Keratinocyte (primary cell): ENCODE measurements at regions not wholly inside any gene's neighbourhood (a gene's known extent, or its start where the extent isn't known, plus 50 kb on each side); places are given as distances from the start of the nearest gene placed in this dataset.

Experiments
- DNase-seq: peaks from one replicate; pipeline ENCODE4 v3.0.0-alpha.2; 2011; ENCODE audit warnings: low read depth, missing footprints, low spot score
- FAIRE-seq: peaks from 2 replicates; lab custom pipeline; 2011; peaks lifted over from hg19 to GRCh38; lab: Jason Lieb, UNC
- H2AFZ ChIP-seq: 2 replicates; pipeline ENCODE4 v1.6.0; 2012; ENCODE audit warnings: low read length, control low read depth, inconsistent platforms; ENCODE audit not compliant: control insufficient read depth
- H3K27ac ChIP-seq: 2 replicates; pipeline ENCODE4 v1.5.1; 2011; ENCODE audit warnings: low read length; ENCODE audit not compliant: control insufficient read depth, insufficient read depth
- H3K27me3 ChIP-seq: 3 replicates; pipeline ENCODE4 v1.6.0; 2011; ENCODE audit warnings: low read length; ENCODE audit not compliant: control insufficient read depth, insufficient read depth; ENCODE audit errors: extremely low read depth
- H3K36me3 ChIP-seq, 2 experiments: 2 replicates in 1 of 2; 3 replicates in 1 of 2; pipeline ENCODE4 v1.5.1; 2011; ENCODE audit warnings: low read length in 2 of 2, mild to moderate bottlenecking in 1 of 2; ENCODE audit not compliant: control insufficient read depth in 2 of 2, insufficient read depth in 2 of 2; ENCODE audit errors: extremely low read depth in 1 of 2
- H3K4me1 ChIP-seq: 3 replicates; pipeline ENCODE4 v1.5.1; 2011; ENCODE audit warnings: low read length; ENCODE audit not compliant: control insufficient read depth, insufficient read depth; ENCODE audit errors: extremely low read depth
- H3K4me2 ChIP-seq: 3 replicates; pipeline ENCODE4 v1.6.0; 2011; ENCODE audit warnings: low read depth, low read length; ENCODE audit not compliant: control insufficient read depth, insufficient read depth; ENCODE audit errors: extremely low read depth
- H3K4me3 ChIP-seq, 3 experiments: fragments of 200-600 bp in 1 of 3; sonication (generic) in 1 of 3; 2 replicates in 2 of 3; 3 replicates in 1 of 3; pipeline ENCODE4 v1.5.1; 2011 to 2016; ENCODE audit warnings: low read length in 3 of 3, mild to moderate bottlenecking in 3 of 3, control low read depth in 2 of 3, inconsistent platforms in 1 of 3, low read depth in 1 of 3, mixed read lengths in 1 of 3, mixed run types in 1 of 3, moderate library complexity in 1 of 3; ENCODE audit not compliant: control insufficient read depth in 2 of 3, insufficient read depth in 2 of 3; ENCODE audit errors: extremely low read depth in 1 of 3
- H3K79me2 ChIP-seq: 2 replicates; pipeline ENCODE4 v1.6.0; 2012; ENCODE audit warnings: low read length; ENCODE audit not compliant: control insufficient read depth, insufficient read depth
- H3K9ac ChIP-seq: 3 replicates; pipeline ENCODE4 v1.6.0; 2011; ENCODE audit warnings: low read length; ENCODE audit not compliant: control insufficient read depth, insufficient read depth; ENCODE audit errors: extremely low read depth
- H3K9me1 ChIP-seq: 3 replicates; pipeline ENCODE4 v1.6.0; 2011; ENCODE audit warnings: low read length; ENCODE audit not compliant: control insufficient read depth, insufficient read depth; ENCODE audit errors: extremely low read depth
- H3K9me3 ChIP-seq: 2 replicates; pipeline ENCODE4 v1.5.1; 2012; ENCODE audit warnings: low read depth, low read length; ENCODE audit not compliant: control insufficient read depth
- H4K20me1 ChIP-seq: 3 replicates; pipeline ENCODE4 v1.6.0; 2011; ENCODE audit warnings: low read length; ENCODE audit not compliant: control insufficient read depth, insufficient read depth; ENCODE audit errors: extremely low read depth
- EZH2 ChIP-seq: IDR thresholded peaks from one replicate; pipeline ENCODE4 v1.6.1; 2012; ENCODE audit warnings: inconsistent platforms, mild to moderate bottlenecking, low read length, moderate library complexity
- dilution Hi-C: fragments of 300-500 bp; cut with MboI; formaldehyde crosslinking; loops from one replicate; pipeline ENCODE4 v1.7.0; 2020; ENCODE audit warnings: low sequenced_read_pairs; ENCODE audit not compliant: extremely low pct_ligation_motif_present
- TF ChIP-seq, protein P1 (sequence below), 3 experiments: IDR thresholded peaks in 1 of 3; conservative IDR thresholded peaks in 1 of 3; optimal IDR thresholded peaks in 1 of 3; 2 replicates in 2 of 3; 3 replicates in 1 of 3; pipeline versions ENCODE3 to v1.5.1; 2011; ENCODE audit warnings: low read length in 3 of 3, mild to moderate bottlenecking in 3 of 3, moderate library complexity in 2 of 3, control low read depth in 1 of 3, inconsistent platforms in 1 of 3; ENCODE audit not compliant: insufficient read depth in 2 of 3; ENCODE audit errors: extremely low read depth in 1 of 3

DNA sequence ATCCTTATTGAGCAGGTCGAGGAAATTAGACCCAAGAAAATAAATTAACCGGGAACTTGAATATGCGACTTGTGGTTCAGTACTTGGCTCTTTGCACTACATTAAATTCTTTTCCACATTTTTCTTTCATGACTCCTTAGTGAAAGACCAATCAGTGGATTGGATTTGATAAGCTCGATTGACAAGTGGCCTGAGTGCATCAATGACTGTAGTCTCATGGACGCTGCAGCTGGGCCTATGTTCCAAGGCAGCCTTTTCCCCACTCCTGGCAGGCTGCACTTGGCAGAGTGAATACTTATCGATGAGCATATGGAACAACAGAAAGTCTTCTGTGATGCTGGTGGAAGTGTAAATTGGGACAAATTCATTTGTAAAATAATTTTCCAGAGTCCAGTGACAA lies 210.8 kb upstream of the EXOC2 start:
- Histone ChIP-seq H3K9ac (no peak overlapping the region), H3K27me3 (peaks cover 6% of the 10 kb centered on the region), H4K20me1 (no peaks in the 10 kb centered on the region), H3K79me2 (no peaks in the 10 kb centered on the region), H3K4me3 (no peak overlapping the region), H3K36me3 (no peaks in the 10 kb centered on the region), H3K27ac (no peak overlapping the region), H2AFZ (no peak overlapping the region), H3K9me1 (no peaks in the 10 kb centered on the region), H3K9me3 (no peaks in the 10 kb centered on the region), H3K4me1 (no peaks in the 10 kb centered on the region), H3K4me2 (no peak overlapping the region)
- FAIRE-seq (no peak), DNase-seq (no peak)
- dilution Hi-C loops: no loop called here
- TF ChIP-seq EZH2: no peak
- TF ChIP-seq, protein P1, sequence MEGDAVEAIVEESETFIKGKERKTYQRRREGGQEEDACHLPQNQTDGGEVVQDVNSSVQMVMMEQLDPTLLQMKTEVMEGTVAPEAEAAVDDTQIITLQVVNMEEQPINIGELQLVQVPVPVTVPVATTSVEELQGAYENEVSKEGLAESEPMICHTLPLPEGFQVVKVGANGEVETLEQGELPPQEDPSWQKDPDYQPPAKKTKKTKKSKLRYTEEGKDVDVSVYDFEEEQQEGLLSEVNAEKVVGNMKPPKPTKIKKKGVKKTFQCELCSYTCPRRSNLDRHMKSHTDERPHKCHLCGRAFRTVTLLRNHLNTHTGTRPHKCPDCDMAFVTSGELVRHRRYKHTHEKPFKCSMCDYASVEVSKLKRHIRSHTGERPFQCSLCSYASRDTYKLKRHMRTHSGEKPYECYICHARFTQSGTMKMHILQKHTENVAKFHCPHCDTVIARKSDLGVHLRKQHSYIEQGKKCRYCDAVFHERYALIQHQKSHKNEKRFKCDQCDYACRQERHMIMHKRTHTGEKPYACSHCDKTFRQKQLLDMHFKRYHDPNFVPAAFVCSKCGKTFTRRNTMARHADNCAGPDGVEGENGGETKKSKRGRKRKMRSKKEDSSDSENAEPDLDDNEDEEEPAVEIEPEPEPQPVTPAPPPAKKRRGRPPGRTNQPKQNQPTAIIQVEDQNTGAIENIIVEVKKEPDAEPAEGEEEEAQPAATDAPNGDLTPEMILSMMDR (optimal IDR thresholded peaks at IDR 0.05 in 1 of 3, IDR thresholded peaks at IDR 0.05 in 1 of 3, conservative IDR thresholded peaks at IDR 0.05 in 1 of 3; ENCODE audit: extremely low read depth in 1 of 3, insufficient read depth in 2 of 3, low read length in 3 of 3): no peak

DNA sequence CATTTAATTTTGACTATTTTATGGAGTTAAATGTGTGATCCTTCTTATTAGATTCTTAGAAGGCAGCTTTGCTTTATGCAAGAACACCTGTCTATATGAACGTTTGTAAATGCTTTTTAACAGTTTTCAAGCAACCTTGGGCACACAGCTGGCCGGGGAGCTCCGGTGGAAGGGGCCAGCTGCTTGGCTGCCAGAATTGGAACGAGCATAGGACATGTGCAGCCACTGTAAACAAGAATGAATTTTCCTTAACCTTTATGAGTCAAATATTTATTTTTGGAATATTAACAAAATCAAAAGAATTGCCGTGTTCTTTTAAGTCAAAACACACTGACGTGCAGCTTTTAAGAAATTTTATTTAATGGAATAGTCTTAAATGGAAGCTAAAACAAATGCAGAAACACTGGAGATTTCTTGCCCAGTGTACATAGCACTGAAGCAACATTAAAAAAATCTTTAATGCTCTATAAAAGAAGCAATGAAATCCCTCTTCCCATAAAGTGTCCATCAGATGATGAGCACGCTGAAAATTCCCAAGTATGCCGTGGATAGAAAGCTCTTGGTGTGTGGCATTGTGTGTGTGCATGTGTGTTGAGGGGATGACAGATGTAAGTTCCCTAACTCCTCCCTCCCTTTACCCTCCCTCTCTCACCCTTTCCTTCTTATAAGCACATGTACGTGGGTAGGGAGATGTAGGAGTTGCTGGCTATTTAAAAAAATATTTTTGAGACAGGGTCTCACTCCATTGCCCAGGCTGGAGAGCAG lies 208.9 kb upstream of the EXOC2 start:
- DNase-seq (no peak), FAIRE-seq (no peak)
- no peak overlapping the region for H3K27ac ChIP-seq
- no peaks in the 10 kb centered on the region for H4K20me1 ChIP-seq
- H2AFZ ChIP-seq: no peak overlapping the region
- no peaks in the 10 kb centered on the region for H3K4me1 ChIP-seq
- H3K4me3 ChIP-seq: no peak overlapping the region
- H3K79me2 ChIP-seq: no peaks in the 10 kb centered on the region
- no peaks in the 10 kb centered on the region for H3K9me3 ChIP-seq
- H3K27me3 ChIP-seq: peaks cover 6% of the 10 kb centered on the region
- no peak overlapping the region for H3K4me2 ChIP-seq
- TF ChIP-seq, protein P1 (optimal IDR thresholded peaks at IDR 0.05 in 1 of 3, IDR thresholded peaks at IDR 0.05 in 1 of 3, conservative IDR thresholded peaks at IDR 0.05 in 1 of 3; ENCODE audit: extremely low read depth in 1 of 3, insufficient read depth in 2 of 3, low read length in 3 of 3): no peak
- TF ChIP-seq EZH2: no peak
- H3K9ac ChIP-seq: no peak overlapping the region
- H3K9me1 ChIP-seq: no peaks in the 10 kb centered on the region
- dilution Hi-C loops: no loop called here
- no peaks in the 10 kb centered on the region for H3K36me3 ChIP-seq
